ENCODE measurements at regions not wholly inside any gene's neighbourhood (a gene's known extent, or its start where the extent isn't known, plus 50 kb on each side); places are given as distances from the start of the nearest gene placed in this dataset.

DNA sequence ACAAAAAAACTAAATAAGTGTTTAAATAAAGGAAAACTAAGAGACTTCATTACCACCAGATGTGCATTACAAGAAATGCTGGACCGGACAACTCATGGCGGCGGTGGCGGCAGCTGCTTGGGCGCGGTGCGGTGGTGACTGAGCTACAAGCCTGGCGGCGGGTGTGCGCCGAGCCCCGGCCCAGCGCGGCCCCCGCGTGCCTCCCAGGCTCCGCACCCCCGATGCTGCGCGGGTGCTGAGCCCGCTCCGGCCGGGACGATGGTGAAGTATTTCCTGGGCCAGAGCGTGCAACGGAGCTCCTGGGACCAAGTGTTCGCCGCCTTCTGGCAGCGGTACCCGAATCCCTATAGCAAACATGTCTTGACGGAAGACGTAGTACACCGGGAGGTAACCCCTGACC, 52.2 kb upstream of the RCOR3 start:
- Histone ChIP-seq H3K9me2 (replicated peaks; ENCODE audit: insufficient read depth, low read length) (no peaks in the 10 kb centered on the region), H3K27me3 (ENCODE audit: low read length) (no peaks in the 10 kb centered on the region), H3K27ac (ENCODE audit: low read depth, low read length) (no peak overlapping the region), H3K4me2 (ENCODE audit: low read depth, low read length, poor library complexity, severe bottlenecking) (no peak overlapping the region), H3K9me3 (ENCODE audit: insufficient read depth, low read length) (no peaks in the 10 kb centered on the region; the same call in 1 of the 2 replicates), H4K20me1 (ENCODE audit: low read depth, low read length) (no peaks in the 10 kb centered on the region), H2AFZ (ENCODE audit: low read depth, low read length, severe bottlenecking) (no peak overlapping the region), H3K9ac (ENCODE audit: low read length) (no peak overlapping the region), H3K36me3 (ENCODE audit: low read length) (no peaks in the 10 kb centered on the region), H3F3A (ENCODE audit: insufficient read depth) (no peaks in the 10 kb centered on the region), H3K4me3 (ENCODE audit: insufficient read depth, low read length, poor library complexity, severe bottlenecking) (no peak overlapping the region), H3K79me2 (ENCODE audit: insufficient read depth, low read length) (no peaks in the 10 kb centered on the region)
- no peak for TF ChIP-seq EZH2phosphoT487 (conservative IDR thresholded peaks at IDR 0.05; ENCODE audit: low read length)
- TF ChIP-seq, protein P1, sequence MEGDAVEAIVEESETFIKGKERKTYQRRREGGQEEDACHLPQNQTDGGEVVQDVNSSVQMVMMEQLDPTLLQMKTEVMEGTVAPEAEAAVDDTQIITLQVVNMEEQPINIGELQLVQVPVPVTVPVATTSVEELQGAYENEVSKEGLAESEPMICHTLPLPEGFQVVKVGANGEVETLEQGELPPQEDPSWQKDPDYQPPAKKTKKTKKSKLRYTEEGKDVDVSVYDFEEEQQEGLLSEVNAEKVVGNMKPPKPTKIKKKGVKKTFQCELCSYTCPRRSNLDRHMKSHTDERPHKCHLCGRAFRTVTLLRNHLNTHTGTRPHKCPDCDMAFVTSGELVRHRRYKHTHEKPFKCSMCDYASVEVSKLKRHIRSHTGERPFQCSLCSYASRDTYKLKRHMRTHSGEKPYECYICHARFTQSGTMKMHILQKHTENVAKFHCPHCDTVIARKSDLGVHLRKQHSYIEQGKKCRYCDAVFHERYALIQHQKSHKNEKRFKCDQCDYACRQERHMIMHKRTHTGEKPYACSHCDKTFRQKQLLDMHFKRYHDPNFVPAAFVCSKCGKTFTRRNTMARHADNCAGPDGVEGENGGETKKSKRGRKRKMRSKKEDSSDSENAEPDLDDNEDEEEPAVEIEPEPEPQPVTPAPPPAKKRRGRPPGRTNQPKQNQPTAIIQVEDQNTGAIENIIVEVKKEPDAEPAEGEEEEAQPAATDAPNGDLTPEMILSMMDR (IDR thresholded peaks at IDR 0.05; ENCODE audit: insufficient read depth, low read length, poor library complexity, severe bottlenecking): no peak

DNA sequence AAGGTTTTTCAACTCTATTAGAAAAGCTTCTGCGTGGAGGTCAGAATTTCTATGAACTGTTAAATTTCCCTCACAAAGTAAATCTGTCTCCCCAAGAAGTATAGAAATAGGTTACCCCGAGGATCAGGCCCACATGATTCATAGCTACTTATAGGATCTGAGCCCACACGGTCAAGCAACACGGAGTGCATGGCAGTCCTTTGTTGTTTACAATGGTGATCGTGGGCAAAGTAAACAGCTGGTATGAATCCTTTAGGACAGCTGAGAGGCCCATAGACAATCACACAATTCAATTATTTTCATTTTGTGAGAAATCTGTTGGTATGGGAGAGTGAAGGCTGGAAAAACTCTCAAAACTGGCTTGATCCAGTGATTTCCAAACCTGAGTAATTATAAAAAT, 58.9 kb upstream of the RCOR3 start:
- H3K4me3 ChIP-seq (ENCODE audit: insufficient read depth, low read length, poor library complexity, severe bottlenecking): no peak overlapping the region
- H3K9me2 ChIP-seq (replicated peaks; ENCODE audit: insufficient read depth, low read length): no peaks in the 10 kb centered on the region
- H3F3A ChIP-seq (ENCODE audit: insufficient read depth): no peaks in the 10 kb centered on the region
- H3K27me3 ChIP-seq (ENCODE audit: low read length): no peaks in the 10 kb centered on the region
- H3K4me2 ChIP-seq (ENCODE audit: low read depth, low read length, poor library complexity, severe bottlenecking): no peak overlapping the region
- TF ChIP-seq EZH2phosphoT487 (conservative IDR thresholded peaks at IDR 0.05; ENCODE audit: low read length): no peak
- TF ChIP-seq, protein P1 (IDR thresholded peaks at IDR 0.05; ENCODE audit: insufficient read depth, low read length, poor library complexity, severe bottlenecking): no peak
- H2AFZ ChIP-seq (ENCODE audit: low read depth, low read length, severe bottlenecking): no peak overlapping the region
- no peak overlapping the region for H3K9ac ChIP-seq (ENCODE audit: low read length)
- no peaks in the 10 kb centered on the region for H4K20me1 ChIP-seq (ENCODE audit: low read depth, low read length)
- no peaks in the 10 kb centered on the region for H3K9me3 ChIP-seq (ENCODE audit: insufficient read depth, low read length)
- no peaks in the 10 kb centered on the region for H3K36me3 ChIP-seq (ENCODE audit: low read length)
- H3K79me2 ChIP-seq (ENCODE audit: insufficient read depth, low read length): no peaks in the 10 kb centered on the region
- H3K27ac ChIP-seq (ENCODE audit: low read depth, low read length): no peak overlapping the region

DNA sequence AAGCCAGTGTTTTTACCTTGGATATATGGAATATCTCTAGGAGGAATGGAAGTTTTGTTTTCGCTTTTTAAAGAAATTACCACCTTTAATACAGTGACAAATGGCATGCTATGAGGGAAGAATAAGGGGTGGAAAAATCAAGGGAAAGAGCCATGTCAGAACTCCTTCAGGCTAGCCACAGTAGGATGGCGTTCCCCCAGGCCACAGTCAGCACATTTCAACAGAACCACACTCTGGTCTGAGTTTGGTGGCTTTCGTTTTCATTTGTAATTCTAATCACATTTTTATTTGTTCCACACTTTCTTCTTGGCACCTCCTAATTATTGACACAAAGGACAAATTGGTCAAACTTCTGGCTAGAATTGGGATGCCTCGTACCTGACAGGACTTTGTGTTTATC, 60.3 kb upstream of the RCOR3 start:
- Histone ChIP-seq H3K27me3 (ENCODE audit: low read length) (no peaks in the 10 kb centered on the region), H3F3A (ENCODE audit: insufficient read depth) (no peaks in the 10 kb centered on the region), H3K4me2 (ENCODE audit: low read depth, low read length, poor library complexity, severe bottlenecking) (no peak overlapping the region), H3K4me3 (ENCODE audit: insufficient read depth, low read length, poor library complexity, severe bottlenecking) (no peak overlapping the region), H3K9me3 (ENCODE audit: insufficient read depth, low read length) (no peaks in the 10 kb centered on the region), H3K79me2 (ENCODE audit: insufficient read depth, low read length) (no peaks in the 10 kb centered on the region), H3K36me3 (ENCODE audit: low read length) (no peaks in the 10 kb centered on the region), H2AFZ (ENCODE audit: low read depth, low read length, severe bottlenecking) (no peak overlapping the region), H3K9me2 (replicated peaks; ENCODE audit: insufficient read depth, low read length) (no peaks in the 10 kb centered on the region), H3K27ac (ENCODE audit: low read depth, low read length) (no peak overlapping the region), H3K9ac (ENCODE audit: low read length) (no peak overlapping the region), H4K20me1 (ENCODE audit: low read depth, low read length) (no peaks in the 10 kb centered on the region)
- TF ChIP-seq EZH2phosphoT487 (conservative IDR thresholded peaks at IDR 0.05; ENCODE audit: low read length): no peak
- TF ChIP-seq, protein P1 (IDR thresholded peaks at IDR 0.05; ENCODE audit: insufficient read depth, low read length, poor library complexity, severe bottlenecking): no peak

All from SU-DHL-6 (cell line).